Limb (tissue), 2 donors: ENCODE measurements at regions not wholly inside any gene's neighbourhood (a gene's known extent, or its start where the extent isn't known, plus 50 kb on each side); places are given as distances from the start of the nearest gene placed in this dataset.

Experiments used
- DNase-seq, 2 donors: peaks; one replicate each; pipeline ENCODE4 v3.0.0-alpha.2; 2016; ENCODE audit errors: extremely low spot score in 2 of 2

DNA sequence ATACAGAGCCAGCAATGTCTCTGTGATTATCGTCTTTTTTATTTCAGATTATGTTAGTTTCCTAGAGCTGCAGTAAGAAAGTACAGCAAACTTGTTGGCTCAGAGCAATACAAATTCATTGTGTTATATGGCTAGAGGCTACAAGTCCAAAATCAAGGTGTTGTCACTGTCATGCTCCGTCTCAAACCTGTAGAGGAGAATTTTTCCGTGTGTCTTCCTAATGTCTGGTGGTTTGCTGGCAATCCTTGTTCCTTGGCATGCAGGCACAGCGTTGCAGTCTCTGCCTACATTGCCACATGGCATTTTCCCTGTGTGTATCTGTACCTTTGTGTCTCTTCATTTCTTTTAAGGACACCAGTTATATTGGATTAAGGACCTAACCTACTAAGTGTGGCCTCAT is 244.4 kb downstream of the LRRIQ3 start:
- no peak for DNase-seq

DNA sequence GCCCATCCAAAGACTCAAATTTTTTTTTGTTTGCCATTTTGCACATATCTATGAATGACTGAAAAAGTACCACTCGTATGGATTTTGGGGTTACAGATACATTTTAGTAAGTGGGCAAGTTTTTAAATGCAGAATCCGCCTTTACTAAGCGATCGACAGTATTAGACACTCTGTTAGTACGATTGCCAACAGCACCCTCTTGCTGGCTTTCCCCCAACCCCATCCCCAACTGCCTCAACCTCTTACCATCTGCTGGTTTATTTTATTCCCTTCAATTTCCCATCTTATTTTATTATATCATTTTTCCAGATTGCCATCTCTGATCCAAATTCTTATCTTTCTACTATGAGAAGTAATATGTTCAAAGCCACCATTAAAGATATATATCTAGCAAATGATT is 244.8 kb downstream of the LRRIQ3 start:
- DNase-seq = no peak

DNA sequence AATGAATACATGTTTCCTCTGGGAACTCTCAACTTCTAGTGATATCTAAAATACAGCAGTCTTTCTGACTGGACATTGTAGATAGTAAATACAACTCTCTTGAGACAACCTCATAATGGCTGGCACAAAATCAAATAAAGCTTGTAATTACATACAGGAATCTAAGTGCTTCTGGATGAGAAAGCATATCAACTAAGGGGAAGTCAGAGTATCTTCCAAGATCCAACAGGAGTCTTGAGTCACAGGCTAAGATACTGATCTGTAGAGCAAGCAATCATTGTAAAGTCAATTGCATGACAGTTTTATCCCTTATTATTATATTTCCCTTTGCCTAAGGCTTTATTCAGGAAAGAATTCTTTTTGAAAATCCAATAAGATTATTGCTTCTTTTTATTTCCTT is 249.9 kb downstream of the LRRIQ3 start:
- no peak for DNase-seq

- no peak for DNase-seq
These were observed 251.0 kb downstream of the LRRIQ3 start for GRCh38 chr1:73947009-73947408.

GRCh38 chr1:73943270-73943669 is 254.7 kb downstream of the LRRIQ3 start:
- no peak for DNase-seq

DNA sequence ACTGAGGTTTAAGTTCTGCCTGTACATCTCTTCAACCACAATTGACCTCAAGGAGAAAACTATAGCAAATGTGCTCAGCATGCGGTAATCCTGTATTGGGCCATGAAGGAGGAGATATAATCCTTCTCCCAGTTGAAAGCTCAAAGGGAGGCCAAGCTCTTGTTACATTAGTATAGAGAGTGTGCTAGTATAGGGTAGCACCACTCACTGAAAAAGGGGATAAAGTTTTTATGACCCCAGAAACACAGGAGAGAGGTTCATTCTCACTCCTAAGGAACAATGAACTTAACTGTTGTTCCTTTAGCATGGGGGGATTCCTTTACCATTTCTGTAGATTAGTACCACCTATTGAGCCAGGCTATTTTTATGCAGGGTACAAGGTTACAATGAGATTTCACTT is 267.7 kb downstream of the LRRIQ3 start:
- DNase-seq = no peak

GRCh38 chr1:73914951-73915350 is 283.0 kb downstream of the LRRIQ3 start:
- DNase-seq = no peak

GRCh38 chr1:73913025-73913424 is 285.0 kb downstream of the LRRIQ3 start:
- no peak for DNase-seq

- DNase-seq = no peak
These were observed 286.1 kb downstream of the LRRIQ3 start for GRCh38 chr1:73911849-73912248.

GRCh38 chr1:73910466-73910865 is 287.5 kb downstream of the LRRIQ3 start:
- no peak for DNase-seq

DNA sequence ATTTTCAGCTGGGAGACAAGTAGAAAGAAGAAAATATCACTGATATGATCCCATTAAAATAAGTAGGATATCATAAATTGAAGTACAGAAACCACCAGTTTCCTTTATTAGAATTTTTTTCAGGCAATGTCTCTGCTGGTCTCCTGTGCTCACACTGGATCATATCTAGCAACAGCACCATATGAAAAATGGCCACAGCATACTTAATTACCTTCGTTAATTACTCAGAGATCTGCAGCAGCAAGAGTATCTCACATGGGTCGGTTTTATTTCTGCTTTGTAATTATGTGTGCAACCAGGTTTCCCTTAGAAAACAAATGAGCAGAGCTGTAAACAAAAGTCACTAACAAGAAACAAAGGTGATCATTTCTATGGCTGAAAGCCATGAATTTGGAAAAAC is 287.9 kb downstream of the LRRIQ3 start:
- no peak for DNase-seq

GRCh38 chr1:73909043-73909562 is 288.9 kb downstream of the LRRIQ3 start:
- DNase-seq = no peak

GRCh38 chr1:73907051-73907450 is 290.9 kb downstream of the LRRIQ3 start:
- DNase-seq = no peak

DNA sequence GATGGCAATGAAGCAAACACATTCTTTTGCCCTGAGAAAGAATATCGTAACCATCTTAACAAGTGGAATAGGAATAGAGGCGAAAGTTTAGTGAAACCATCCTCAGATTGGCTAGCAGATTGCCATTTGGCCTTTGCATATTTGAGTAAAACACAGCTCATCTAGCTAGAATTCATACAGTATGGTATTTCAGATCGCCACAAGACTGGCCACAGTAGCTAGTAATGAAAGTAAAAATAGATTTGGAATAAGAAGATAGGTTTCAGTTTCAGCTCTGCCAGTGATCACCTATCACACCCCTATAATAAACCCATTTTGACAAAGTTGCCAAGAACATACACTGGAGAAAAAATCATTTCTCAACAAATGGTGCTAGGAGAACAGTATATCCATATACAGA is 294.9 kb downstream of the LRRIQ3 start:
- no peak for DNase-seq

- no peak for DNase-seq
These were observed 296.2 kb downstream of the LRRIQ3 start for GRCh38 chr1:73901738-73902137.

- no peak for DNase-seq
These were observed 298.7 kb downstream of the LRRIQ3 start for GRCh38 chr1:73899311-73899710.

- no peak for DNase-seq
These were observed 299.4 kb downstream of the LRRIQ3 start for GRCh38 chr1:73898540-73898939.

DNA sequence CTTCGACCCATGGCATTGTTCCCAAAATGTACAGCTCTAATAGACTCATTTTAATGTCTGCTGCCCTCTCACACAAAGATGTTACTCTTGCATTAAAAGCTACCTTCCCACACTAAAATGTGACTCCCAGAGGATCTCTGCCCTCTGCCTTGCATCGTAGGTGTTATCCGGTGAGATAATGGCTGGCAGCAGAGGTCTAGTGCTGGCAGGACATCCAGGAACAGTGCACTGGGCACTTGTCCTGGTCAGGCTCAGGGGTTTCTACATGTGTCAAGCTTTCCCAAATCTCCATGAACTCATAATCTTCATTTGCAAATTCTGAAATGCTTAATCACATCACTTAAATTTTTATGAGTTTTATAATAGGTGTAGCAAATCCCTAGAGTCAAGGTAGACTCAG is 310.6 kb downstream of the LRRIQ3 start:
- DNase-seq = no peak

DNA sequence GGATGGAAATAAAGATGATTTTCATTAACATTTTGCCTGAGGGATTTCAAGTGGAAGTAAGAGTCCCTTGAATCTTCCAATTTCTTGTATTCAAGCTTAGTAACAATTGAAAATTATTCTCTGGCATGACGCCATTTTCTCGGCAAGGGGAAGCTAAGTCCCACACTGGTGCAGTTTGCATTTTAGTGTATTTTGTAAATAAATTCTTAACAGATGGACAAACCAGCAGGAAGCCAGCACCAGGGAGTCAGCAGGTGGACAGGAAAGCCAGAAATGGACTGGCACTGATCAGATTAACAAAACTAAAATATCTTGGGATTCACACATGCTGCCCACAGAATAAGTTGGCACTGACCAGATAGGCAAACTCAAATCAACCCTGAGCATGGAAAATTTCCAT is 311.3 kb downstream of the LRRIQ3 start:
- no peak for DNase-seq

DNA sequence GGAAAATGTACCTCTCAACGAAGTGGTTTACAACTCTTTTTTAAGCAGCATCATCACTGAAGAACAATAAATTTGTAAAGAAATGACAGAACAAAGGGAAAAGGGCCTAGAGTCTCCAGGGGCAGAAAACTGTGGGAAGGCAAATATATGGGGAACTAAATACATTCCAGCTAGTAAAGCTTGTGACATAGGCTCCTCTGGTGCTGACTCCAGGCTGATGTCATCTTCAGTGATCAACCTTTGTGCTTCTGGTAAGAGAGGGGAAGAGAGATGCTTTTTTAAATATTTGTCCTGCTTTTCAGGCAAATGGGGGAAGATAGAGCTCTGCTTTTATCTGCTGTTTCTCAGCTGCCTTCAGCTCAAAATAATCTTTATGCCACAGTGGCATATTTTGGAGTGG is 323.2 kb downstream of the LRRIQ3 start:
- no peak for DNase-seq

DNA sequence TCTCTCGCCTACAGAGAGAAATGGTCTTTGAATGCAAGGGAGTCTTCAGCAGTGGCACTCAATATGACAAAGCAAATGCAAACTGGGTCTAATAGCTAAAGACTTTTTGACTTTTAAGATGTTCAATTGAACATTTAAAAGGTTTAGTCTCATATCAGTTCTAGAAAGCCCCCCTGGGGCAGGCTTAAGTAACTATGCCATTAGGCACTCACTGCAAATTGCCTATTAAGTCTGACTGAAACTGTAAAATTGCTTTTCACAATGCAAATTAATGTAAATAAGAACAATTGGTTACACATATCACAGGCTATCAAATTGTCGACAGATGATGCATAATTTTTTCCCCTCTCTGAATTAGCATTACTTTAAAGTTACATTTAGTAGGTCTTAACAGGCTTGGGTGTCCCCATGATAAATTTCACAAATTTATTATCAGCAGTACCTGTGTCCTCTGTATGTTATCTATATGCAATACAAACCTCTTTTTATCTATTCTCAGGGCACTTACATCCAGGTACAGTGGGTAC is 329.1 kb downstream of the LRRIQ3 start:
- no peak for DNase-seq

- DNase-seq = no peak
These were observed 335.6 kb downstream of the LRRIQ3 start for GRCh38 chr1:73862355-73862754.

DNA sequence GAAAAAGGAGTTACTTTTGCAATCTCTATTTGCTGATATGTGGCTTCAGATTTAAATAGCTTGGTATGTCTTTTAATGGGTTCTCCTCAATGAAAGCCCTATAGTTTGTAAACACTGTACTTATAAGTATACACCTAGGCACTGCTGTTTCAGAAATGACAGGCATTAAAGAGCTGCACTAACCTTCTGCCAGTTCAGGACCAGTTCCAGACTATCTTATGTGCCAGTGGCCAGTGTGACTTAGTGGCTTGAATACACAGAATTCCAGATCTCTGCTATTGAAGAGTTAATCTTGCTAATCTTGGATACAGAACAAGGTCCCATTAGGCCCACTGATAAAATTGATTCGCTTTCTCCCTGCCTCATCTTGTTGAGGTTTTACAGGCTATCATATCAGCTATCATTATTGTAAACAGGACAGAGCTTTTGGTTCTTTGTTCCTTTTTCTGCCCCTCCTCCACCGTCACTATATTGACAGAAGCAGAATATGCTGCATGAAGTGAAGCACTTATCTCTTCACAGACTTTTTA is 337.5 kb downstream of the LRRIQ3 start:
- no peak for DNase-seq

GRCh38 chr1:73859227-73859626 is 338.7 kb downstream of the LRRIQ3 start:
- no peak for DNase-seq
